ENCODE measurements at regions not wholly inside any gene's neighbourhood (a gene's known extent, or its start where the extent isn't known, plus 50 kb on each side); places are given as distances from the start of the nearest gene placed in this dataset.

- no peak for TF ChIP-seq CTCF (IDR thresholded peaks at IDR 0.05)
- no peak for TF ChIP-seq EZH2 (IDR thresholded peaks at IDR 0.05; ENCODE audit: borderline replicate concordance, insufficient read depth, low read depth, low read length, poor library complexity, severe bottlenecking)
Observed at GRCh38 chr13:83547043-83547442, 335.2 kb downstream of the SLITRK1 start.
